Breast epithelium (tissue), 3 donors: ENCODE measurements at regions not wholly inside any gene's neighbourhood (a gene's known extent, or its start where the extent isn't known, plus 50 kb on each side); places are given as distances from the start of the nearest gene placed in this dataset.

Source experiments
- POLR2A ChIP-seq: fragments of 450-650 bp; IDR thresholded peaks from one replicate; pipeline ENCODE4 v1.6.1; 2016; ENCODE audit warnings: antibody characterized with exemption, mild to moderate bottlenecking, moderate library complexity
- TF ChIP-seq, protein P1 (sequence below), 3 donors: fragments of 450-650 bp; IDR thresholded peaks; one replicate each; pipeline ENCODE4 v1.5.1; 2016 to 2017; ENCODE audit warnings: antibody characterized with exemption in 3 of 3, mild to moderate bottlenecking in 3 of 3, moderate library complexity in 3 of 3

DNA sequence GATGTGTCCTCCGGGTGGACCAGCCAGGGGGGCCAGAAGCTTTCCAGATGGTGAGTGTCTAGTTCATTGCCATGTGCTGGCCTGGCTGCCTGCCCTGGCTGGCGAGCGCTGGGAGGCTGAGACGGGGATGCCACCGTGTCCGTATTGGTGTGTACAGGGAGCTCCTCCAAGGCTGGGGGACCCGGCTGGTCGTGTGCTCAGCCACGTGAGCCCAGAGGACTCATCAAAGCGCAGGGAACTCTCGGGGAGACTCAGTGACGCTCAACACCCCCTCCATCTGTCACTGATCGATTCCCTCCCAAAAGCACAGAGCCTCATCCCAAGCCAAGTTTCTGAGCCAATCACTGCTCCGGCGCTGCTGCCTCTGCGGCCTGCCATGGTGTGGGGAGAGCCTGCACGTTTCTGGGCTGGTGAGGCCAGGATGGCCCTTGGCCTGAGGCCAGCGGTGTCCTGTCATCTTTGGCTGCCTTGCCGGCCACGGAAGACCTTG lies 423.7 kb downstream of the SHANK2 start:
- TF ChIP-seq, protein P1, sequence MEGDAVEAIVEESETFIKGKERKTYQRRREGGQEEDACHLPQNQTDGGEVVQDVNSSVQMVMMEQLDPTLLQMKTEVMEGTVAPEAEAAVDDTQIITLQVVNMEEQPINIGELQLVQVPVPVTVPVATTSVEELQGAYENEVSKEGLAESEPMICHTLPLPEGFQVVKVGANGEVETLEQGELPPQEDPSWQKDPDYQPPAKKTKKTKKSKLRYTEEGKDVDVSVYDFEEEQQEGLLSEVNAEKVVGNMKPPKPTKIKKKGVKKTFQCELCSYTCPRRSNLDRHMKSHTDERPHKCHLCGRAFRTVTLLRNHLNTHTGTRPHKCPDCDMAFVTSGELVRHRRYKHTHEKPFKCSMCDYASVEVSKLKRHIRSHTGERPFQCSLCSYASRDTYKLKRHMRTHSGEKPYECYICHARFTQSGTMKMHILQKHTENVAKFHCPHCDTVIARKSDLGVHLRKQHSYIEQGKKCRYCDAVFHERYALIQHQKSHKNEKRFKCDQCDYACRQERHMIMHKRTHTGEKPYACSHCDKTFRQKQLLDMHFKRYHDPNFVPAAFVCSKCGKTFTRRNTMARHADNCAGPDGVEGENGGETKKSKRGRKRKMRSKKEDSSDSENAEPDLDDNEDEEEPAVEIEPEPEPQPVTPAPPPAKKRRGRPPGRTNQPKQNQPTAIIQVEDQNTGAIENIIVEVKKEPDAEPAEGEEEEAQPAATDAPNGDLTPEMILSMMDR (IDR thresholded peaks at IDR 0.05): no peak
- no peak for TF ChIP-seq POLR2A
